Upper lobe of left lung (tissue), 4 donors: ENCODE measurements at regions not wholly inside any gene's neighbourhood (a gene's known extent, or its start where the extent isn't known, plus 50 kb on each side); places are given as distances from the start of the nearest gene placed in this dataset.

Experiments
- CTCF ChIP-seq, 6 experiments: fragments of 450-650 bp in 4 of 6; fragments of 200-600 bp in 2 of 6; sonication (generic) in 2 of 6; IDR thresholded peaks; one replicate each; pipeline ENCODE4 v1.5.1; 2016 to 2019; ENCODE audit warnings: antibody characterized with exemption in 6 of 6
- EP300 ChIP-seq, 4 donors: sonication (generic); formaldehyde crosslinking; IDR thresholded peaks; one replicate each; pipeline ENCODE4 v1.5.1; 2017; ENCODE audit warnings: antibody characterized with exemption in 4 of 4, control low read depth in 2 of 4
- POLR2A ChIP-seq, 4 donors: fragments of 450-650 bp; IDR thresholded peaks; one replicate each; pipeline ENCODE4 v1.5.1; 2016 to 2017; ENCODE audit warnings: antibody characterized with exemption in 4 of 4, mild to moderate bottlenecking in 2 of 4
- POLR2AphosphoS5 ChIP-seq, 2 donors: sonication (generic); formaldehyde crosslinking; IDR thresholded peaks; one replicate each; pipeline ENCODE4 v1.5.1; 2017; ENCODE audit warnings: antibody characterized with exemption in 2 of 2

DNA sequence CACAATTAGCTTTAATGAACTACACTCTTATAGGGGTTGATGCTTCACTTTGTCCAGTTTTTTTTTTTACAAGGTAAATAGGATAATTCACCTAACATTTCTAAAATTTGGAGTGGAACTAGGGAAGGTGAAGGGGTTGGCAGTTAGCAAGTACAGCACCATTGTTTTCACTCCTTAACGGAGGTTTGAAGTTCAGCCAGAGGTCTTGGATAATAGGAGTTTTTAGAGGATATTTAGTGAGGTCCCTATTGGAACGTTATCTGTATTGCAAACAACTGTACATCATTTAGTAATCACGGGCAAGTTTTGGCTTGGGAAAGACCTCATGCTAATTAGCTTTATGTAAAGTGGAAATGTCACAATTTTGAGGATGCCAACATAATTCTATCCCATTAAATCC, 52.3 kb upstream of the TBX18 start:
- TF ChIP-seq EP300 (IDR thresholded peaks at IDR 0.05) (no peak), POLR2A (IDR thresholded peaks at IDR 0.05) (no peak), CTCF (IDR thresholded peaks at IDR 0.05) (no peak), POLR2AphosphoS5 (IDR thresholded peaks at IDR 0.05) (no peak)
